GM18858 (cell line): ENCODE measurements at regions not wholly inside any gene's neighbourhood (a gene's known extent, or its start where the extent isn't known, plus 50 kb on each side); places are given as distances from the start of the nearest gene placed in this dataset.

Experiments used
- ATAC-seq: cut with Tn5 transposase; IDR thresholded peaks from one replicate; pipeline ENCODE4 v1.9.1; 2021; ENCODE audit not compliant: unreplicated experiment

- ATAC-seq, result no peak
Measured at GRCh38 chrX:22325096-22325495, 52.4 kb downstream of the CBLL2 start.

GRCh38 chrX:22329783-22330182 is 57.1 kb downstream of the CBLL2 start:
- ATAC-seq, result no peak

- ATAC-seq, result no peak
Measured at GRCh38 chrX:22338740-22339139, 66.0 kb downstream of the CBLL2 start.

GRCh38 chrX:22339459-22339858 is 66.7 kb downstream of the CBLL2 start:
- ATAC-seq, result no peak

GRCh38 chrX:22340022-22340616 is 67.4 kb downstream of the CBLL2 start:
- no peak for ATAC-seq

GRCh38 chrX:22343192-22343591 is 70.5 kb downstream of the CBLL2 start:
- no peak for ATAC-seq

GRCh38 chrX:22345884-22346283 is 73.2 kb downstream of the CBLL2 start:
- no peak for ATAC-seq

- no peak for ATAC-seq
Measured at GRCh38 chrX:22347491-22347890, 74.8 kb downstream of the CBLL2 start.

GRCh38 chrX:22349116-22349515 is 76.4 kb downstream of the CBLL2 start:
- ATAC-seq, result no peak

- no peak for ATAC-seq
Measured at GRCh38 chrX:22351076-22351475, 78.4 kb downstream of the CBLL2 start.

- ATAC-seq, result no peak
Measured at GRCh38 chrX:22351966-22352365, 79.3 kb downstream of the CBLL2 start.

- no peak for ATAC-seq
Measured at GRCh38 chrX:22357621-22358020, 84.9 kb downstream of the CBLL2 start.

- ATAC-seq, result no peak
Measured at GRCh38 chrX:22360129-22360528, 87.4 kb downstream of the CBLL2 start.

- no peak for ATAC-seq
Measured at GRCh38 chrX:22365460-22365859, 92.7 kb downstream of the CBLL2 start.

GRCh38 chrX:22366166-22366702 is 93.5 kb downstream of the CBLL2 start:
- ATAC-seq, result no peak

GRCh38 chrX:22366906-22367305 is 94.2 kb downstream of the CBLL2 start:
- ATAC-seq, result no peak

GRCh38 chrX:22373094-22373493 is 100.4 kb downstream of the CBLL2 start:
- no peak for ATAC-seq

- ATAC-seq, result no peak
Measured at GRCh38 chrX:22373766-22374165, 101.1 kb downstream of the CBLL2 start.

GRCh38 chrX:22376369-22376768 is 103.7 kb downstream of the CBLL2 start:
- no peak for ATAC-seq

- ATAC-seq, result no peak
Measured at GRCh38 chrX:22378296-22378695, 105.6 kb downstream of the CBLL2 start.

GRCh38 chrX:22383988-22384387 is 111.3 kb downstream of the CBLL2 start:
- ATAC-seq, result no peak

GRCh38 chrX:22389556-22390179 is 117.0 kb downstream of the CBLL2 start:
- ATAC-seq, result no peak
